Endodermal cell (in vitro differentiated cells): ENCODE measurements at regions not wholly inside any gene's neighbourhood (a gene's known extent, or its start where the extent isn't known, plus 50 kb on each side); places are given as distances from the start of the nearest gene placed in this dataset.

Experiments
- DNase-seq: peaks from one replicate; pipeline ENCODE4 v3.0.0-alpha.2; 2017
- H3K27ac ChIP-seq: 2 replicates; pipeline ENCODE4 v1.5.1; 2013; ENCODE audit warnings: mild to moderate bottlenecking, low read depth, low read length, moderate library complexity
- H3K27me3 ChIP-seq: 2 replicates; pipeline ENCODE4 v1.6.1; 2013; ENCODE audit warnings: mild to moderate bottlenecking, low read length, moderate library complexity; ENCODE audit not compliant: insufficient read depth, control insufficient read depth, poor library complexity, severe bottlenecking
- H3K36me3 ChIP-seq: 2 replicates; pipeline ENCODE4 v1.7.0; 2013; ENCODE audit warnings: mild to moderate bottlenecking, low read length, moderate library complexity; ENCODE audit not compliant: control insufficient read depth, insufficient read depth
- H3K4me1 ChIP-seq: one replicate; pipeline ENCODE4 v1.7.0; 2013; ENCODE audit warnings: low read length; ENCODE audit not compliant: control insufficient read depth, insufficient read depth
- H3K4me3 ChIP-seq: 2 replicates; pipeline ENCODE4 v1.5.1; 2013; ENCODE audit warnings: mild to moderate bottlenecking, low read length, moderate library complexity
- H3K9ac ChIP-seq: 2 replicates; pipeline ENCODE4 v1.6.1; 2013; ENCODE audit warnings: mild to moderate bottlenecking, low read length, moderate library complexity; ENCODE audit not compliant: poor library complexity, severe bottlenecking; ENCODE audit errors: extremely low read depth
- H3K9me3 ChIP-seq: 2 replicates; pipeline ENCODE4 v1.6.1; 2013; ENCODE audit warnings: mild to moderate bottlenecking, low read length, moderate library complexity; ENCODE audit not compliant: control insufficient read depth
- H3K27ac Mint-ChIP-seq: 2 replicates; pipeline ENCODE4 v1.8.0; 2020; ENCODE audit warnings: mixed read lengths
- H3K27me3 Mint-ChIP-seq: 2 replicates; pipeline ENCODE4 v1.8.0; 2021; ENCODE audit warnings: mild to moderate bottlenecking, mixed read lengths; ENCODE audit not compliant: insufficient read depth
- H3K36me3 Mint-ChIP-seq: 2 replicates; pipeline ENCODE4 v1.8.0; 2020; ENCODE audit warnings: low read depth, mixed read lengths
- H3K4me1 Mint-ChIP-seq: 2 replicates; pipeline ENCODE4 v1.8.0; 2020; ENCODE audit warnings: mixed read lengths
- H3K4me3 Mint-ChIP-seq: 2 replicates; pipeline ENCODE4 v1.8.0; 2020; ENCODE audit warnings: mild to moderate bottlenecking, moderate library complexity, mixed read lengths
- H3K9me3 Mint-ChIP-seq: 2 replicates; pipeline ENCODE4 v1.8.0; 2020; ENCODE audit warnings: mild to moderate bottlenecking, mixed read lengths
- CTCF ChIP-seq: fragments of 200-600 bp; sonication (generic); conservative IDR thresholded peaks from 2 replicates; pipeline ENCODE4 v1.5.0; 2021; ENCODE audit warnings: antibody characterized with exemption, mild to moderate bottlenecking
- WGBS, 2 experiments: methylation state at CpG; one replicate each; pipeline versions ENCODE4 v1.1.5 to v1.1.7; 2013; ENCODE audit warnings: missing lambda C conversion rate in 2 of 2, mixed read lengths in 1 of 2; ENCODE audit not compliant: insufficient coverage in 1 of 2, insufficient read length in 1 of 2; 5-methylcytosine and 5-hydroxymethylcytosine counted together

- no peaks in the 10 kb centered on the region for H3K9me3 ChIP-seq
- no peak overlapping the region for H3K27ac ChIP-seq
- no peak overlapping the region for H3K4me3 ChIP-seq
- H3K9me3 Mint-ChIP-seq: no peaks in the 10 kb centered on the region
- H3K27me3 ChIP-seq: no peaks in the 10 kb centered on the region
- 82 to 87% methylated on average over 3 to 6 of the region's 6 CpGs for WGBS, 2 experiments
- H3K4me1 Mint-ChIP-seq: no peaks in the 10 kb centered on the region
- no peak overlapping the region for H3K4me3 Mint-ChIP-seq
- TF ChIP-seq CTCF: no peak
- no peaks in the 10 kb centered on the region for H3K27me3 Mint-ChIP-seq
- H3K4me1 ChIP-seq: no peaks in the 10 kb centered on the region
- no peaks in the 10 kb centered on the region for H3K36me3 ChIP-seq
- no peak overlapping the region for H3K9ac ChIP-seq
- no peaks in the 10 kb centered on the region for H3K36me3 Mint-ChIP-seq
- H3K27ac Mint-ChIP-seq: no peak overlapping the region
- DNase-seq: no peak
Measured at GRCh38 chr4:27234306-27234899, 373.8 kb downstream of the STIM2 start.

GRCh38 chr4:27239641-27240040 is 379.0 kb downstream of the STIM2 start:
- Mint-ChIP-seq H3K27ac (no peak overlapping the region), H3K27me3 (no peaks in the 10 kb centered on the region), H3K9me3 (peaks cover 6% of the 10 kb centered on the region), H3K4me1 (no peaks in the 10 kb centered on the region), H3K4me3 (no peak overlapping the region), H3K36me3 (no peaks in the 10 kb centered on the region)
- DNase-seq: no peak
- no peaks in the 10 kb centered on the region for H3K9me3 ChIP-seq
- no peaks in the 10 kb centered on the region for H3K27me3 ChIP-seq
- no peak overlapping the region for H3K9ac ChIP-seq
- no peaks in the 10 kb centered on the region for H3K4me1 ChIP-seq
- no peak overlapping the region for H3K4me3 ChIP-seq
- H3K36me3 ChIP-seq: no peaks in the 10 kb centered on the region
- TF ChIP-seq CTCF: no peak
- no peak overlapping the region for H3K27ac ChIP-seq
- 92 to 100% methylated on average over 2 to 4 of the region's 4 CpGs for WGBS, 2 experiments

- no peaks in the 10 kb centered on the region for H3K27me3 ChIP-seq
- no peaks in the 10 kb centered on the region for H3K9me3 ChIP-seq
- H3K27me3 Mint-ChIP-seq: no peaks in the 10 kb centered on the region
- no peak for DNase-seq
- no peaks in the 10 kb centered on the region for H3K4me1 Mint-ChIP-seq
- H3K9ac ChIP-seq: no peak overlapping the region
- H3K9me3 Mint-ChIP-seq: peaks cover 6% of the 10 kb centered on the region
- H3K36me3 ChIP-seq: no peaks in the 10 kb centered on the region
- no peak for TF ChIP-seq CTCF
- no peak overlapping the region for H3K27ac ChIP-seq
- H3K4me3 ChIP-seq: no peak overlapping the region
- no peak overlapping the region for H3K27ac Mint-ChIP-seq
- H3K36me3 Mint-ChIP-seq: no peaks in the 10 kb centered on the region
- H3K4me3 Mint-ChIP-seq: no peak overlapping the region
- no peaks in the 10 kb centered on the region for H3K4me1 ChIP-seq
Measured at GRCh38 chr4:27242217-27242616, 381.6 kb downstream of the STIM2 start.
